Tibial nerve (tissue), 4 donors: ENCODE measurements at regions not wholly inside any gene's neighbourhood (a gene's known extent, or its start where the extent isn't known, plus 50 kb on each side); places are given as distances from the start of the nearest gene placed in this dataset.
"Not testable (repeated sequence)": the region's sequence is repeated elsewhere in the genome, so short reads cannot be mapped to it uniquely, and the experiment has no call there.

Source experiments
- DNase-seq, 2 donors: peaks; one replicate each; pipeline ENCODE4 v3.0.0-alpha.2; 2019; ENCODE audit warnings: low spot score in 2 of 2
- H3K27ac ChIP-seq, 4 donors: fragments of 200-600 bp; sonication (generic) in 3 of 4; one replicate each; pipeline ENCODE4 v1.5.1; 2017 to 2019; ENCODE audit warnings: mild to moderate bottlenecking in 1 of 4
- H3K27me3 ChIP-seq, 2 donors: fragments of 200-600 bp; sonication (generic) in 1 of 2; one replicate each; pipeline versions ENCODE4 v1.5.1 to v1.6.0; 2017 to 2019
- H3K36me3 ChIP-seq, 3 donors: fragments of 200-600 bp; sonication (generic); one replicate each; pipeline ENCODE4 v1.5.1; 2018 to 2019
- H3K4me1 ChIP-seq, 4 donors: fragments of 200-600 bp; sonication (generic) in 3 of 4; one replicate each; pipeline ENCODE4 v1.5.1; 2017 to 2019
- H3K4me3 ChIP-seq, 4 donors: fragments of 200-600 bp; sonication (generic) in 3 of 4; one replicate each; pipeline ENCODE4 v1.5.1; 2017 to 2019; ENCODE audit warnings: mild to moderate bottlenecking in 1 of 4, moderate library complexity in 1 of 4
- H3K9me3 ChIP-seq, 4 donors: fragments of 200-600 bp; sonication (generic) in 3 of 4; one replicate each; pipeline ENCODE4 v1.5.1; 2017 to 2019
- EP300 ChIP-seq, 2 donors: sonication (generic); formaldehyde crosslinking; IDR thresholded peaks; one replicate each; pipeline ENCODE4 v1.6.1; 2017; ENCODE audit warnings: antibody characterized with exemption in 2 of 2, mild to moderate bottlenecking in 1 of 2
- POLR2A ChIP-seq, 2 donors: fragments of 450-650 bp; IDR thresholded peaks; one replicate each; pipeline ENCODE4 v1.6.1; 2017; ENCODE audit warnings: antibody characterized with exemption in 2 of 2, mild to moderate bottlenecking in 2 of 2, moderate library complexity in 2 of 2
- WGBS, 2 donors: methylation state at CpG; one replicate each; pipeline ENCODE4 v1.1.5; 2018; 5-methylcytosine and 5-hydroxymethylcytosine counted together
- TF ChIP-seq, protein P1 (sequence below), 5 experiments: fragments of 200-600 bp in 3 of 5; fragments of 450-650 bp in 2 of 5; sonication (generic) in 3 of 5; IDR thresholded peaks; one replicate each; pipeline ENCODE4 v1.5.1; 2016 to 2019; ENCODE audit warnings: antibody characterized with exemption in 5 of 5, mild to moderate bottlenecking in 3 of 5, moderate library complexity in 2 of 5

DNA sequence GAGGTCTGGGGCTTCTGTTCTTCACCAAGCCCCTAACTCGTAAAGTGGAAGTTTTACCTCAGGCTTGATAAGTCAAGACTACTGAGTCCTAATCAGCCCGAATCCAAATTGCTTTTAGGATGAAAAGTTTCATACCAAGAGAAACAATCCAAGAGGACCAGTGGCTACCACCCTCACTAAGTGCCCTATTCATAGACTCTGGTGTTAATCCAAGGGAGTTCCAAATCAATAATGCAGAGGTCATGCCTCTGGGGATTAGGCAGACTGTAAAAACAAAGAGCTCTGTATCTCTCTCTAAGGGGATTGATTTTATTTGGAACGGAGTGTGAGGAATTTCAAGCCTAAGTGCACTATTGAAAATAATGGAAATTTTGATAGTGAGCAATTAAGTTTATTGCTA lies 76.3 kb upstream of the LMNTD1 start:
- H3K27ac ChIP-seq = no peak overlapping the region
- DNase-seq = no peak
- no peak overlapping the region for H3K4me3 ChIP-seq
- no peaks in the 10 kb centered on the region for H3K27me3 ChIP-seq
- H3K9me3 ChIP-seq = no peaks in the 10 kb centered on the region
- WGBS, 2 donors = 42 to 52% methylated on average over 3 of the region's 3 CpGs
- no peaks in the 10 kb centered on the region for H3K36me3 ChIP-seq
- TF ChIP-seq POLR2A (IDR thresholded peaks at IDR 0.05) (no peak), EP300 (IDR thresholded peaks at IDR 0.05) (no peak)
- TF ChIP-seq, protein P1, sequence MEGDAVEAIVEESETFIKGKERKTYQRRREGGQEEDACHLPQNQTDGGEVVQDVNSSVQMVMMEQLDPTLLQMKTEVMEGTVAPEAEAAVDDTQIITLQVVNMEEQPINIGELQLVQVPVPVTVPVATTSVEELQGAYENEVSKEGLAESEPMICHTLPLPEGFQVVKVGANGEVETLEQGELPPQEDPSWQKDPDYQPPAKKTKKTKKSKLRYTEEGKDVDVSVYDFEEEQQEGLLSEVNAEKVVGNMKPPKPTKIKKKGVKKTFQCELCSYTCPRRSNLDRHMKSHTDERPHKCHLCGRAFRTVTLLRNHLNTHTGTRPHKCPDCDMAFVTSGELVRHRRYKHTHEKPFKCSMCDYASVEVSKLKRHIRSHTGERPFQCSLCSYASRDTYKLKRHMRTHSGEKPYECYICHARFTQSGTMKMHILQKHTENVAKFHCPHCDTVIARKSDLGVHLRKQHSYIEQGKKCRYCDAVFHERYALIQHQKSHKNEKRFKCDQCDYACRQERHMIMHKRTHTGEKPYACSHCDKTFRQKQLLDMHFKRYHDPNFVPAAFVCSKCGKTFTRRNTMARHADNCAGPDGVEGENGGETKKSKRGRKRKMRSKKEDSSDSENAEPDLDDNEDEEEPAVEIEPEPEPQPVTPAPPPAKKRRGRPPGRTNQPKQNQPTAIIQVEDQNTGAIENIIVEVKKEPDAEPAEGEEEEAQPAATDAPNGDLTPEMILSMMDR (IDR thresholded peaks at IDR 0.05) = no peak
- peaks cover 0 to 3% (median 0%) of the 10 kb centered on the region in 4 donors for H3K4me1 ChIP-seq

DNA sequence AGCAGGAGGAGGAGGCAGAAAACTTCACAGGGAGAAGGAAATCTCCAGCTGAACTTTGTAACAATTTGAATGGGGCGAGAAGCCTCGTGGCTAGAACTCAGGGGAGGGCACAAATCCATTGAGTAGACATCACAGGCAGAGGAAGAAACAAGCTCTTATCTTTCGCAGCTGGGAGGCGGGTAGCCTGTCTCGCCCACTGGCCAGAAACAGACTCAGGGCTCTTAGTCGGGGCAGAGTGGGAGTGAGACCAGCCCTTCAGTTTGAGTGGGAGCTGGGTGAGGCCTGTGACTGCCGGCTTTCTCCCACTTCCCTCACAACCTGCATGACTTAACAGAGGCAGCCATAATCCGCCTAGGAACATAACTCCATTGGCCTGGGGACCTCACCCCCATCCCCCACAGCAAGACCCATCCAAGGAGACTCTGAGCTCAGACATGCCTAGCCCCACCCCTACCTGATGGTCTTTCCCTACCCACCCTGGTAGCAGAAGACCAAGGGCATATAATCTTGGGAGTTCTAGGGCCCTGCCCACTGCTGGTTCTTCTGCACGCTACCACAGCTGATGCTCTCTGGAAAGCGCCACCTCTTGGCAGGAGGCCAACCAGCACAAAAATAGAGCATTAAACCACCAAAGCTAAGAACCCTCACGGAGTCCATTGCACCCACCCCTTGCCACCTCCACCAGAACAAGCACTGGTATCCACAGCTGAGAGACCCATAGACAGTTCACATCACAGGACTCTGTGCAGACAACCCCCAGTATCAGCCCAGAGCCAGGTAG lies 77.8 kb upstream of the LMNTD1 start:
- H3K27ac ChIP-seq, H3K4me3 ChIP-seq, H3K9me3 ChIP-seq, H3K4me1 ChIP-seq, H3K36me3 ChIP-seq, H3K27me3 ChIP-seq, DNase-seq: not testable (repeated sequence)
- WGBS, 2 donors = 75 to 83% methylated on average over 11 of the region's 11 CpGs

DNA sequence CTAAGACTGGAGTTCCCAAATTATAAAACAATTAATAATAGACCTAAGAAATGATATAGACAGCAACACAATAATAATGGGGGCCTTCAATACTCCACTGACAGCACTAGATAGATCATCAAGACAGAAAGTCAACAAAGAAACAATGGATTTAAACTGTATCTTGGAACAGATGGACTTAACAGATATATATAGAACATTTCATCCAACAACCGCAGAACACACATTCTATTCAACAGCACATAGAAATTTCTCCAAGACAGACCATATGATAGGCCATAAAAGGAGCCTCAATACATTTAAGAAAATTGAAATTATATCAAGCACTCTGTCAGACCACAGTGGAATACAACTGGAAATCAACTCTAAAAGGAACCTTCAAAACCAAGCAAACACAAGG lies 80.1 kb upstream of the LMNTD1 start:
- H3K27me3 ChIP-seq, DNase-seq, H3K27ac ChIP-seq, H3K36me3 ChIP-seq, H3K9me3 ChIP-seq, H3K4me3 ChIP-seq, H3K4me1 ChIP-seq: not testable (repeated sequence)
- 80 to 97% methylated on average over 1 of the region's 1 CpG for WGBS, 2 donors

DNA sequence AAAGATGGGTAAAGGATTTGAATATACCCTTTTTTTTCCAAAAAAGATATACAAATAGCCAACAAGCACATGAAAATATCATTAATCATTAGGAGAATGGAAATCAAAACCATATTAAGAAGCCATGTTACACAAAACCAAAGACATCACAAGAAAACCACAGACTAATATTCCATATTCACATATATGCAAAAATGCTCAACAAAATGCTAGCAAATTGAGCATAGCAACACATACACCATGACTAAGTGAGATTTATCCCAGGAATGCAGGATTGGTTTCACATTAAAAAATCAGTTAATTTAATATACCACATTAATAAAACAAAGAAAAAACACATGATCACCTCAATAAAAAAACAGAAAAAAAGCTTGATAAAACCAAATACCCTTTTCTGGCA lies 84.7 kb upstream of the LMNTD1 start:
- TF ChIP-seq POLR2A (IDR thresholded peaks at IDR 0.05) = no peak
- no peak for TF ChIP-seq EP300 (IDR thresholded peaks at IDR 0.05)
- TF ChIP-seq, protein P1 (IDR thresholded peaks at IDR 0.05) = no peak
- Histone ChIP-seq H3K9me3 (peaks cover 0 to 6% (median 0%) of the 10 kb centered on the region in 4 donors), H3K36me3 (no peaks in the 10 kb centered on the region), H3K4me1 (no peaks in the 10 kb centered on the region), H3K27me3 (no peaks in the 10 kb centered on the region), H3K4me3 (no peak overlapping the region), H3K27ac (no peak overlapping the region)
- no peak for DNase-seq

DNA sequence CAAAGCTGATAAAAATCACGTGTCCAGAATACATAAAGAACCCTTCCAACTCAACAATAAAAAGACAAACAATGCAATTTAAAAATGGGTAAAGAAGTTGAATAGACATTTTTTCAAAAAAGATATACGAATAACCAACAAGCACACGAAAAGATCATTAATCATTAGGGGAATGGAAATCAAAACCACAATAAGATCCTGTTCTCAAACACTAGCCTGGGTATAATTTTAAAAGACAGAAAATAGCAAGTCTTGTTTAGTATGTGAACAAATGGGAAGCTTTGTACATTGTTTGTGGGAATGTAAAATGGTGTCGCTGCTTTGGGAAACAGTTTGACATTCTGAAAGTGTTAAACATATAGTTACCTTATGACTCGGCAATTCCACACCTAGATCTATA lies 86.3 kb upstream of the LMNTD1 start:
- H3K27me3 ChIP-seq = no peaks in the 10 kb centered on the region
- peaks cover 0 to 6% (median 0%) of the 10 kb centered on the region in 4 donors for H3K9me3 ChIP-seq
- no peak overlapping the region for H3K27ac ChIP-seq
- no peak for DNase-seq
- no peaks in the 10 kb centered on the region for H3K4me1 ChIP-seq
- WGBS, 2 donors = 40 to 58% methylated on average over 5 of the region's 5 CpGs
- TF ChIP-seq POLR2A (IDR thresholded peaks at IDR 0.05) = no peak
- TF ChIP-seq, protein P1 (IDR thresholded peaks at IDR 0.05) = no peak
- no peak for TF ChIP-seq EP300 (IDR thresholded peaks at IDR 0.05)
- no peak overlapping the region for H3K4me3 ChIP-seq
- no peaks in the 10 kb centered on the region for H3K36me3 ChIP-seq

DNA sequence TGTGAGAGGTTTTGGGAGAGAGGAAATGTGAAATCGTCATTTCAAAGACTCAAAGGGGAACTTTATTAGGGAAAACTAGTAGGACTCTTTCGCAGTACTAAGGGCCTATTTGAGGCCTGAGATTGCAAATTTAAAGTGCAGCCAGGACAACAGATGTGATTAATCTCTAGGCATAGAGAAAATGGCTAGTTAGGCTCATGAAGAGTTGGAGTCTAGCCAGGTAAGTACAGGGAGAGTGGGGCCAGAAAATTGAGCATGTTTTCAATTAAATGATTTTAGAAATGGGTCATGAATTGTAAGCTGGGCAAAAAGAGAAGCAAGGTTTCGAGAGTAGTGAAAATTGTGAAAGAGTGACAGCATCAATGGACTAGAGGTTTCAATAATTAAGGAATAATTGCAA lies 91.9 kb upstream of the LMNTD1 start:
- TF ChIP-seq EP300 (IDR thresholded peaks at IDR 0.05) (no peak), POLR2A (IDR thresholded peaks at IDR 0.05) (no peak)
- TF ChIP-seq, protein P1 (IDR thresholded peaks at IDR 0.05) = no peak
- Histone ChIP-seq H3K36me3 (no peaks in the 10 kb centered on the region), H3K4me1 (no peaks in the 10 kb centered on the region), H3K4me3 (no peak overlapping the region), H3K27me3 (no peaks in the 10 kb centered on the region), H3K27ac (no peak overlapping the region), H3K9me3 (no peaks in the 10 kb centered on the region)
- DNase-seq = no peak
- WGBS, 2 donors = 59 to 61% methylated on average over 3 of the region's 3 CpGs
